Fibroblast of lung (primary cell): ENCODE measurements at regions not wholly inside any gene's neighbourhood (a gene's known extent, or its start where the extent isn't known, plus 50 kb on each side); places are given as distances from the start of the nearest gene placed in this dataset.

Source experiments
- DNase-seq, 2 donors: peaks; one replicate each; pipeline versions ENCODE4 v3.0.0 to v3.0.0-alpha.2; 2010; ENCODE audit warnings: low read depth in 2 of 2
- H2AFZ ChIP-seq: 2 replicates; pipeline ENCODE4 v1.5.1; 2012; ENCODE audit warnings: low read length, control low read depth, inconsistent platforms
- H3K27ac ChIP-seq: 2 replicates; pipeline ENCODE4 v1.5.1; 2011; ENCODE audit warnings: low read length, control low read depth; ENCODE audit not compliant: insufficient read depth
- H3K27me3 ChIP-seq: 2 replicates; pipeline ENCODE4 v1.5.1; 2011; ENCODE audit warnings: mild to moderate bottlenecking, low read length; ENCODE audit not compliant: control insufficient read depth, insufficient read depth
- H3K36me3 ChIP-seq: 2 replicates; pipeline ENCODE4 v1.5.1; 2011; ENCODE audit warnings: low read length; ENCODE audit not compliant: control insufficient read depth, insufficient read depth
- H3K4me1 ChIP-seq: 2 replicates; pipeline ENCODE4 v1.5.1; 2011; ENCODE audit warnings: low read length; ENCODE audit not compliant: control insufficient read depth, insufficient read depth; ENCODE audit errors: extremely low read depth
- H3K4me2 ChIP-seq: 2 replicates; pipeline ENCODE4 v1.5.1; 2011; ENCODE audit warnings: low read length, control low read depth; ENCODE audit not compliant: insufficient read depth; ENCODE audit errors: extremely low read depth
- H3K4me3 ChIP-seq, 4 experiments: fragments of 200-600 bp in 1 of 4; sonication (generic) in 1 of 4; replicated peaks in 1 of 4; 2 replicates each; pipeline ENCODE4 v1.5.1; 2011 to 2016; ENCODE audit warnings: low read length in 4 of 4, low read depth in 3 of 4, mild to moderate bottlenecking in 3 of 4, control low read depth in 2 of 4, inconsistent platforms in 1 of 4, mixed read lengths in 1 of 4; ENCODE audit not compliant: insufficient read depth in 1 of 4; ENCODE audit errors: control extremely low read depth in 1 of 4
- H3K79me2 ChIP-seq: 2 replicates; pipeline ENCODE4 v1.5.1; 2012; ENCODE audit warnings: mild to moderate bottlenecking, low read length, inconsistent platforms; ENCODE audit not compliant: control insufficient read depth, insufficient read depth
- H3K9ac ChIP-seq: 2 replicates; pipeline ENCODE4 v1.5.1; 2011; ENCODE audit warnings: mild to moderate bottlenecking, low read length, control low read depth; ENCODE audit not compliant: insufficient read depth
- H3K9me3 ChIP-seq: 2 replicates; pipeline ENCODE4 v1.5.1; 2012; ENCODE audit warnings: low read depth, low read length; ENCODE audit not compliant: control insufficient read depth, insufficient read depth
- H4K20me1 ChIP-seq: 2 replicates; pipeline ENCODE4 v1.5.1; 2011; ENCODE audit warnings: low read length; ENCODE audit not compliant: control insufficient read depth, insufficient read depth; ENCODE audit errors: extremely low read depth
- EZH2 ChIP-seq: IDR thresholded peaks from 2 replicates; pipeline ENCODE4 v1.5.1; 2012; ENCODE audit warnings: low read length, control low read depth, mild to moderate bottlenecking; ENCODE audit errors: missing control alignments
- TF ChIP-seq, protein P1 (sequence below), 2 donors: IDR thresholded peaks in 1 of 2; conservative IDR thresholded peaks in 1 of 2; 1 replicate in 1 of 2; 2 replicates in 1 of 2; pipeline ENCODE4 v1.5.1; 2011 to 2012; ENCODE audit warnings: low read length in 2 of 2, control low read depth in 1 of 2, inconsistent platforms in 1 of 2, low read depth in 1 of 2, mild to moderate bottlenecking in 1 of 2

DNA sequence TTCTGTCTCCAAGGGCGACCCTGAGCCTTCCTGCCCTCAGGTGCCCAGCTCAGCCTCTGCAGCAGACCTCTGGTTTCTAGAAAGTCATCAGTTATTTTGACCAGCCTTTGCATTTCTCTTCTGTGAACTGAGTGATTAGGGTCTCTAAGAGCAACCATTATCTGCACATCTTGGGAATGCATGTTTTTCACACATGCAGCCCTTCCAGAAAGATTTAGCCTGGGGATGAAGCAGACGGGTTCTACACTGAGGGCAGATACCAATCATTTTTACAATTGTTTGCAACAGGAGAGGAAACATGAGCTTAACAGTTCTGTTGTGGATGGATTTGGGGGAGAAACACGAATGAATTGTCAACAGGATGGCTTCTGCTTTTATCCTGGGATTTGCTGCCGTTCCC, 90.1 kb upstream of the PITX1 start:
- Histone ChIP-seq H3K79me2 (no peaks in the 10 kb centered on the region), H3K4me2 (no peak overlapping the region), H3K36me3 (no peaks in the 10 kb centered on the region), H4K20me1 (no peaks in the 10 kb centered on the region), H3K9ac (no peak overlapping the region), H3K4me1 (peaks cover 11% of the 10 kb centered on the region), H3K4me3 (no peak overlapping the region), H2AFZ (no peak overlapping the region), H3K9me3 (no peaks in the 10 kb centered on the region), H3K27me3 (peaks cover 12% of the 10 kb centered on the region), H3K27ac (no peak overlapping the region)
- no peak for DNase-seq
- no peak for TF ChIP-seq EZH2
- TF ChIP-seq, protein P1, sequence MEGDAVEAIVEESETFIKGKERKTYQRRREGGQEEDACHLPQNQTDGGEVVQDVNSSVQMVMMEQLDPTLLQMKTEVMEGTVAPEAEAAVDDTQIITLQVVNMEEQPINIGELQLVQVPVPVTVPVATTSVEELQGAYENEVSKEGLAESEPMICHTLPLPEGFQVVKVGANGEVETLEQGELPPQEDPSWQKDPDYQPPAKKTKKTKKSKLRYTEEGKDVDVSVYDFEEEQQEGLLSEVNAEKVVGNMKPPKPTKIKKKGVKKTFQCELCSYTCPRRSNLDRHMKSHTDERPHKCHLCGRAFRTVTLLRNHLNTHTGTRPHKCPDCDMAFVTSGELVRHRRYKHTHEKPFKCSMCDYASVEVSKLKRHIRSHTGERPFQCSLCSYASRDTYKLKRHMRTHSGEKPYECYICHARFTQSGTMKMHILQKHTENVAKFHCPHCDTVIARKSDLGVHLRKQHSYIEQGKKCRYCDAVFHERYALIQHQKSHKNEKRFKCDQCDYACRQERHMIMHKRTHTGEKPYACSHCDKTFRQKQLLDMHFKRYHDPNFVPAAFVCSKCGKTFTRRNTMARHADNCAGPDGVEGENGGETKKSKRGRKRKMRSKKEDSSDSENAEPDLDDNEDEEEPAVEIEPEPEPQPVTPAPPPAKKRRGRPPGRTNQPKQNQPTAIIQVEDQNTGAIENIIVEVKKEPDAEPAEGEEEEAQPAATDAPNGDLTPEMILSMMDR (conservative IDR thresholded peaks at IDR 0.05 in 1 of 2, IDR thresholded peaks at IDR 0.05 in 1 of 2; ENCODE audit: low read depth in 1 of 2, low read length in 2 of 2) = no peak

DNA sequence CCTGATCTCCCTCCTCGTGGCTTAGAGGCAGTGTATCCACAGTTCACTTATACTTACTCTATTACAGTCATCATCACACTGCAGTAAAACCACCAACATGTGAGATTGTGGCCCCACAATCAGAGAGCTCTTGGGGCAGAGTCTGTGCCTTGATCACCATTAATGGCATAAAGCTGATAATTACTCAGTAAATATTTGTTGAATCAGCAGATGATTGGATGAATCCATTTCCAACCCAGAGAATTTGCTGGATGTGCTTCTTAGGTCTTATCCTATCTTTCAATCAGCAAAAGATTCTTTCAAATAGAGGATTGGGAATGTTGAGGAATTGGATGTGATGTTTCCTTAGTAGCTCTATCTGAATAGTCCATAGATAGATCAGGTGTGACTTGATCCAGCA, 88.8 kb upstream of the PITX1 start:
- Histone ChIP-seq H3K27ac (no peak overlapping the region), H4K20me1 (no peaks in the 10 kb centered on the region), H2AFZ (no peak overlapping the region), H3K9me3 (no peaks in the 10 kb centered on the region), H3K9ac (no peak overlapping the region), H3K79me2 (no peaks in the 10 kb centered on the region), H3K4me3 (no peak overlapping the region), H3K4me2 (no peak overlapping the region), H3K4me1 (peaks cover 8% of the 10 kb centered on the region), H3K36me3 (no peaks in the 10 kb centered on the region), H3K27me3 (peaks cover 12% of the 10 kb centered on the region)
- DNase-seq = no peak
- no peak for TF ChIP-seq EZH2
- TF ChIP-seq, protein P1 (conservative IDR thresholded peaks at IDR 0.05 in 1 of 2, IDR thresholded peaks at IDR 0.05 in 1 of 2; ENCODE audit: low read depth in 1 of 2, low read length in 2 of 2) = no peak

DNA sequence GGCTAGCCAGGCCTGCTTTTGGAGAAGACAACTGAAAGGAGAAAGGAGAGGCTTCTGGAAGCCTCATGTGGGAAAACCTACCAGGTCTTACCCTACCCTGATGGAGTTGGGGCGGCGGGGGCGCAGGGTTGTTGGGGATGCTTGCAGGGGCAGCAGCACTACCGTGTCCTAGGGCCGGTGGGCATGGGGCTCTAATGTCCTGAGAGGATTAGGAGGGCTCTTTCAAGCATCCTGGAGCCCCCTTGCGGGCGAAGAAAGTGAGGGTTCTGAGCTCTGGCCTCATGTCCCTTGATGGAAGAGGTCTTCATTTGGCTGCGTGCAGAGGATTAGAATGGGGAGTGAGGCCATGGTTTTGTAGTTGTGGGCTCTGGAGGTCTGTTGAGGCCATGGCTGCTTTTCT, 86.9 kb upstream of the PITX1 start:
- Histone ChIP-seq H2AFZ (no peak overlapping the region), H4K20me1 (no peaks in the 10 kb centered on the region), H3K4me2 (no peak overlapping the region), H3K79me2 (no peaks in the 10 kb centered on the region), H3K27me3 (peaks cover 12% of the 10 kb centered on the region), H3K4me1 (no peaks in the 10 kb centered on the region), H3K9ac (no peak overlapping the region), H3K9me3 (no peaks in the 10 kb centered on the region), H3K27ac (no peak overlapping the region), H3K4me3 (no peak overlapping the region), H3K36me3 (no peaks in the 10 kb centered on the region)
- no peak for TF ChIP-seq EZH2
- TF ChIP-seq, protein P1 (conservative IDR thresholded peaks at IDR 0.05 in 1 of 2, IDR thresholded peaks at IDR 0.05 in 1 of 2; ENCODE audit: low read depth in 1 of 2, low read length in 2 of 2) = no peak
- DNase-seq = no peak
